ENCODE measurements at regions not wholly inside any gene's neighbourhood (a gene's known extent, or its start where the extent isn't known, plus 50 kb on each side); places are given as distances from the start of the nearest gene placed in this dataset.

DNA sequence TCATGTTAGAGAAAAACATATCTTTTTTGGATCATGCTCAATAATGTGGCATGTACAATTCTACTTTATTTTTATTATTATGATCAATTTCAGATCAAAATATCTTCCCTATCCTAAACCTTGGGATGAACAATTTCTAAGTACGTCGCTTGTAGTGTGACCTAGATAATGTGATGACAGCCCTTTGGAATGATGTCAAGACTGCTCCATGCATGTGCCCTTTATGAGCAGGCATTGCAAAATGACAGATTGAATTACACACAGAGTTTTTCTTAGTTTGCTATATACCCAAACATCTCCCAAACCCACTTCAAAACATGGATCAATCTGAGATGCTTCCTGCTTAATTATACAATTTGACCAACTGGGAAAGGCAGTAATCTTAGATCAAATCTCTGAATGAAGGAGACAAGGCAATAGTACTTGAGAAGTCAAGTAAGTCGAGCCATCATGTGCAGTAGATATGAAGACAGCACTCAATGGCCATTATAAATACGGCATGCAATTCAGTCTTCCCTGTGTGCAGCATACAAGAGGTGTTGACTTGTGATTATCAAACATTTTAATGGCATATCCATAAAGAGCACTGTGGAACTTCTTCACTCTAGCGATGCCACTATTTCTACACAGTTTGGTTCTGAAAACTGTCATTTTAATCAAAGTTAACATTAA lies 294.8 kb downstream of the RNF144B start:
- Histone ChIP-seq H3K9ac (ENCODE audit: extremely low read depth, low read length, poor library complexity, severe bottlenecking) (no peak overlapping the region), H3K4me1 (ENCODE audit: control insufficient read depth, insufficient read depth, low read length) (no peaks in the 10 kb centered on the region), H3K27ac (ENCODE audit: low read depth, low read length) (no peak overlapping the region), H3K27me3 (ENCODE audit: control insufficient read depth, insufficient read depth, low read length, poor library complexity, severe bottlenecking) (no peaks in the 10 kb centered on the region), H3K9me3 (ENCODE audit: control insufficient read depth, low read length) (no peaks in the 10 kb centered on the region), H3K36me3 (ENCODE audit: control insufficient read depth, insufficient read depth, low read length) (no peaks in the 10 kb centered on the region), H3K4me3 (ENCODE audit: low read length) (no peak overlapping the region)
- no peak overlapping the region for H3K27ac Mint-ChIP-seq
- WGBS, 2 experiments (ENCODE audit: insufficient coverage in 1 of 2, insufficient read length in 1 of 2) = 87 to 92% methylated on average over 2 to 5 of the region's 5 CpGs
- H3K27me3 Mint-ChIP-seq (ENCODE audit: insufficient read depth) = no peaks in the 10 kb centered on the region
- TF ChIP-seq, protein P1, sequence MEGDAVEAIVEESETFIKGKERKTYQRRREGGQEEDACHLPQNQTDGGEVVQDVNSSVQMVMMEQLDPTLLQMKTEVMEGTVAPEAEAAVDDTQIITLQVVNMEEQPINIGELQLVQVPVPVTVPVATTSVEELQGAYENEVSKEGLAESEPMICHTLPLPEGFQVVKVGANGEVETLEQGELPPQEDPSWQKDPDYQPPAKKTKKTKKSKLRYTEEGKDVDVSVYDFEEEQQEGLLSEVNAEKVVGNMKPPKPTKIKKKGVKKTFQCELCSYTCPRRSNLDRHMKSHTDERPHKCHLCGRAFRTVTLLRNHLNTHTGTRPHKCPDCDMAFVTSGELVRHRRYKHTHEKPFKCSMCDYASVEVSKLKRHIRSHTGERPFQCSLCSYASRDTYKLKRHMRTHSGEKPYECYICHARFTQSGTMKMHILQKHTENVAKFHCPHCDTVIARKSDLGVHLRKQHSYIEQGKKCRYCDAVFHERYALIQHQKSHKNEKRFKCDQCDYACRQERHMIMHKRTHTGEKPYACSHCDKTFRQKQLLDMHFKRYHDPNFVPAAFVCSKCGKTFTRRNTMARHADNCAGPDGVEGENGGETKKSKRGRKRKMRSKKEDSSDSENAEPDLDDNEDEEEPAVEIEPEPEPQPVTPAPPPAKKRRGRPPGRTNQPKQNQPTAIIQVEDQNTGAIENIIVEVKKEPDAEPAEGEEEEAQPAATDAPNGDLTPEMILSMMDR (conservative IDR thresholded peaks at IDR 0.05) = no peak
- no peaks in the 10 kb centered on the region for H3K9me3 Mint-ChIP-seq
- H3K4me3 Mint-ChIP-seq = no peak overlapping the region
- no peaks in the 10 kb centered on the region for H3K36me3 Mint-ChIP-seq (ENCODE audit: low read depth)
- no peaks in the 10 kb centered on the region for H3K4me1 Mint-ChIP-seq
- no peak for DNase-seq

DNA sequence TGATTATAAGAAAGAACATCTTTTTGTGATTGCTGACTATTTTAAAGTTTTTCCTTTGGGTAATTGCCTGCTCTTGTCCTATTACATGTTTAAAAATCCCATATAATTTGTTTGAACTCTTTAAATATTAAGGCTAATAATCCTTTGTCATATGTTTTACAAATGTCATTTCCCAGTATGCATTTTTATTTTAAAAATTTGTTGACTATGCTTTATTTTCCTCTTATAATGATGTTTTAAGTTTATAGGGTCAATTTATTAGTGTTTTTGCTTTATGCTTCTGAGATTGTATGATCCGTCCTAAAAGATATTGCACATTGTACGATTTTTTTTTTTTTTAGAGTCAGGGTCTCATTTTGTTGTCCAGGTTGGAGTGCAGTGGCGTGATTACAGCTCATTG lies 297.2 kb downstream of the RNF144B start:
- Histone ChIP-seq H3K9ac (ENCODE audit: extremely low read depth, low read length, poor library complexity, severe bottlenecking) (no peak overlapping the region), H3K9me3 (ENCODE audit: control insufficient read depth, low read length) (no peaks in the 10 kb centered on the region), H3K27ac (ENCODE audit: low read depth, low read length) (no peak overlapping the region), H3K27me3 (ENCODE audit: control insufficient read depth, insufficient read depth, low read length, poor library complexity, severe bottlenecking) (no peaks in the 10 kb centered on the region), H3K4me3 (ENCODE audit: low read length) (no peak overlapping the region), H3K36me3 (ENCODE audit: control insufficient read depth, insufficient read depth, low read length) (no peaks in the 10 kb centered on the region), H3K4me1 (ENCODE audit: control insufficient read depth, insufficient read depth, low read length) (no peaks in the 10 kb centered on the region)
- no peaks in the 10 kb centered on the region for H3K9me3 Mint-ChIP-seq
- 69 to 100% methylated on average over 1 to 3 of the region's 3 CpGs for WGBS, 2 experiments (ENCODE audit: insufficient coverage in 1 of 2, insufficient read length in 1 of 2)
- no peak for DNase-seq
- no peak overlapping the region for H3K27ac Mint-ChIP-seq
- no peaks in the 10 kb centered on the region for H3K4me1 Mint-ChIP-seq
- no peaks in the 10 kb centered on the region for H3K36me3 Mint-ChIP-seq (ENCODE audit: low read depth)
- TF ChIP-seq, protein P1 (conservative IDR thresholded peaks at IDR 0.05) = no peak
- H3K27me3 Mint-ChIP-seq (ENCODE audit: insufficient read depth) = no peaks in the 10 kb centered on the region
- H3K4me3 Mint-ChIP-seq = no peak overlapping the region

DNA sequence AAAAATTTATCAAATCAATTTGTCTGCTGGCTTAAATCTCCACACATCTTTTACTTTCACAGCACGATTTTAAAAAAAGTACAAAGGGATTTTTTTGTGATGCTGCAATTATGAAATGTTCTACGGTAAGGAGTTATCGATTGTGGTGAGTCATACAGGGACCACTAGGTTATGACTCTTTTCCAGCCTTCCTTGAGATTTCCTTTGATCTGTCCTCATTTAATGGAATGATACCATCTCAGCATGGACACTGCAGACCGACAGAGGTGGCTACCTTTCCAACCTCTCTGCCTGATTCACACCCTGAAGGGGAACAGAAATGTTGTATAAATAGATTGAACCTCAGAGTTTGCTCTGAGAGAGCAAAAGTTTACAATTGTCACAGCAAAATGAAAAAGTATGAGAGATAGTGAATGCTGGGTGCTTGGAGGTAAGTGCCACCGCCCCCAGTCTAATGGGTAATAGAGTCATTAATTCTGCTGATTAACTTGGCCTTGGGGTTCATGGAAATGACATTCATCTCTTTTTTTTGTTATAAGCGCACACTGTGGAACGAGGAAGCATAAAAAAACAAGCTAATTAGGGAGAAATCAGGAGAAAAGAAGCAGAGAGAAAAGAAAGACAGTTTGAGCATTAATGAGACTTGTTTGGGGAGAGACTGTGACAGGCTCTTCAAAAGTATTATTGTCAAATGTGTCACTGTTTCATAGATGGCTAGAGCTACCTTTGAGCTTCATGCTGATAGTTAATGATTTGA lies 306.0 kb downstream of the RNF144B start:
- Histone ChIP-seq H3K4me1 (ENCODE audit: control insufficient read depth, insufficient read depth, low read length) (no peaks in the 10 kb centered on the region), H3K4me3 (ENCODE audit: low read length) (no peak overlapping the region), H3K36me3 (ENCODE audit: control insufficient read depth, insufficient read depth, low read length) (no peaks in the 10 kb centered on the region), H3K9ac (ENCODE audit: extremely low read depth, low read length, poor library complexity, severe bottlenecking) (no peak overlapping the region), H3K27me3 (ENCODE audit: control insufficient read depth, insufficient read depth, low read length, poor library complexity, severe bottlenecking) (no peaks in the 10 kb centered on the region), H3K27ac (ENCODE audit: low read depth, low read length) (peak overlapping the region; percentile 87), H3K9me3 (ENCODE audit: control insufficient read depth, low read length) (no peaks in the 10 kb centered on the region)
- no peak for DNase-seq
- Mint-ChIP-seq H3K4me3 (no peak overlapping the region), H3K27me3 (ENCODE audit: insufficient read depth) (no peaks in the 10 kb centered on the region), H3K4me1 (no peaks in the 10 kb centered on the region), H3K27ac (no peak overlapping the region), H3K9me3 (no peaks in the 10 kb centered on the region), H3K36me3 (ENCODE audit: low read depth) (no peaks in the 10 kb centered on the region)
- TF ChIP-seq, protein P1 (conservative IDR thresholded peaks at IDR 0.05) = no peak
- 89% methylated on average over 4 to 7 of the region's 7 CpGs for WGBS, 2 experiments (ENCODE audit: insufficient coverage in 1 of 2, insufficient read length in 1 of 2)

Measured in endodermal cell (in vitro differentiated cells).